GM21360 (cell line): ENCODE measurements at regions not wholly inside any gene's neighbourhood (a gene's known extent, or its start where the extent isn't known, plus 50 kb on each side); places are given as distances from the start of the nearest gene placed in this dataset.

ENCODE experiments used
- ATAC-seq: cut with Tn5 transposase; IDR thresholded peaks from one replicate; pipeline ENCODE4 v1.9.1; 2021; ENCODE audit warnings: mild to moderate bottlenecking, moderate library complexity; ENCODE audit not compliant: unreplicated experiment

- no peak for ATAC-seq
Measured at GRCh38 chr12:70151993-70152392, 91.2 kb upstream of the CNOT2 start.

- no peak for ATAC-seq
Measured at GRCh38 chr12:70154087-70154638, 89.1 kb upstream of the CNOT2 start.

GRCh38 chr12:70154960-70155589 is 88.2 kb upstream of the CNOT2 start:
- no peak for ATAC-seq

GRCh38 chr12:70157099-70157498 is 86.1 kb upstream of the CNOT2 start:
- no peak for ATAC-seq

- no peak for ATAC-seq
Measured at GRCh38 chr12:70165450-70165849, 77.8 kb upstream of the CNOT2 start.

- ATAC-seq = no peak
Measured at GRCh38 chr12:70176290-70176689, 66.9 kb upstream of the CNOT2 start.

GRCh38 chr12:70177631-70178030 is 65.6 kb upstream of the CNOT2 start:
- ATAC-seq = no peak

- ATAC-seq = no peak
Measured at GRCh38 chr12:70178038-70178437, 65.2 kb upstream of the CNOT2 start.

GRCh38 chr12:70180130-70180529 is 63.1 kb upstream of the CNOT2 start:
- ATAC-seq = no peak

- ATAC-seq = no peak
Measured at GRCh38 chr12:70185301-70185700, 57.9 kb upstream of the CNOT2 start.

GRCh38 chr12:70186436-70186835 is 56.8 kb upstream of the CNOT2 start:
- ATAC-seq = no peak

- ATAC-seq = no peak
Measured at GRCh38 chr12:70190262-70191010, 52.8 kb upstream of the CNOT2 start.
